Endodermal cell (in vitro differentiated cells): ENCODE measurements at regions not wholly inside any gene's neighbourhood (a gene's known extent, or its start where the extent isn't known, plus 50 kb on each side); places are given as distances from the start of the nearest gene placed in this dataset.

Source experiments
- DNase-seq: peaks from one replicate; pipeline ENCODE4 v3.0.0-alpha.2; 2017
- H3K27ac ChIP-seq: 2 replicates; pipeline ENCODE4 v1.5.1; 2013; ENCODE audit warnings: mild to moderate bottlenecking, low read depth, low read length, moderate library complexity
- H3K27me3 ChIP-seq: 2 replicates; pipeline ENCODE4 v1.6.1; 2013; ENCODE audit warnings: mild to moderate bottlenecking, low read length, moderate library complexity; ENCODE audit not compliant: insufficient read depth, control insufficient read depth, poor library complexity, severe bottlenecking
- H3K36me3 ChIP-seq: 2 replicates; pipeline ENCODE4 v1.7.0; 2013; ENCODE audit warnings: mild to moderate bottlenecking, low read length, moderate library complexity; ENCODE audit not compliant: control insufficient read depth, insufficient read depth
- H3K4me1 ChIP-seq: one replicate; pipeline ENCODE4 v1.7.0; 2013; ENCODE audit warnings: low read length; ENCODE audit not compliant: control insufficient read depth, insufficient read depth
- H3K4me3 ChIP-seq: 2 replicates; pipeline ENCODE4 v1.5.1; 2013; ENCODE audit warnings: mild to moderate bottlenecking, low read length, moderate library complexity
- H3K9ac ChIP-seq: 2 replicates; pipeline ENCODE4 v1.6.1; 2013; ENCODE audit warnings: mild to moderate bottlenecking, low read length, moderate library complexity; ENCODE audit not compliant: poor library complexity, severe bottlenecking; ENCODE audit errors: extremely low read depth
- H3K9me3 ChIP-seq: 2 replicates; pipeline ENCODE4 v1.6.1; 2013; ENCODE audit warnings: mild to moderate bottlenecking, low read length, moderate library complexity; ENCODE audit not compliant: control insufficient read depth
- H3K27ac Mint-ChIP-seq: 2 replicates; pipeline ENCODE4 v1.8.0; 2020; ENCODE audit warnings: mixed read lengths
- H3K27me3 Mint-ChIP-seq: 2 replicates; pipeline ENCODE4 v1.8.0; 2021; ENCODE audit warnings: mild to moderate bottlenecking, mixed read lengths; ENCODE audit not compliant: insufficient read depth
- H3K36me3 Mint-ChIP-seq: 2 replicates; pipeline ENCODE4 v1.8.0; 2020; ENCODE audit warnings: low read depth, mixed read lengths
- H3K4me1 Mint-ChIP-seq: 2 replicates; pipeline ENCODE4 v1.8.0; 2020; ENCODE audit warnings: mixed read lengths
- H3K4me3 Mint-ChIP-seq: 2 replicates; pipeline ENCODE4 v1.8.0; 2020; ENCODE audit warnings: mild to moderate bottlenecking, moderate library complexity, mixed read lengths
- H3K9me3 Mint-ChIP-seq: 2 replicates; pipeline ENCODE4 v1.8.0; 2020; ENCODE audit warnings: mild to moderate bottlenecking, mixed read lengths
- WGBS, 2 experiments: methylation state at CpG; one replicate each; pipeline versions ENCODE4 v1.1.5 to v1.1.7; 2013; ENCODE audit warnings: missing lambda C conversion rate in 2 of 2, mixed read lengths in 1 of 2; ENCODE audit not compliant: insufficient coverage in 1 of 2, insufficient read length in 1 of 2; 5-methylcytosine and 5-hydroxymethylcytosine counted together
- TF ChIP-seq, protein P1 (sequence below): fragments of 200-600 bp; sonication (generic); conservative IDR thresholded peaks from 2 replicates; pipeline ENCODE4 v1.5.0; 2021; ENCODE audit warnings: antibody characterized with exemption, mild to moderate bottlenecking

DNA sequence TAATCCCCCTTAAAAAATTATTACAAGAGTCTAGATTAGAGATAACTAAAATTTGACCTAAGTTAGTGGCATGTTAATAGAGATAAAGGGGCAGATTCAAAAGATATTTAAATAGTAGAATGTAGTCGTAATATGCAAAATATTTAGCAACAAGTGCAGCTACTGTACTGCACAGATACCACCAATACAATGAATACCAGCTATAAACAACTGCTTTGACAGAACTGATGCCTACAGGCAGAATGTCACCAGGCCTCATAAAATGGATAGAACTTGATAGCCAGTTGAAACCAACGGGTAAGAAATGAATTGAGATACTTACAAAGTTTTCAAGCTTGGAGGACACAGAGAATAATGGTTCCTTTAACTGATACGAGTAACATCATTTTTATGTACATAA is 249.3 kb upstream of the VEPH1 start:
- no peaks in the 10 kb centered on the region for H3K36me3 ChIP-seq
- H3K27ac Mint-ChIP-seq = no peak overlapping the region
- peak overlapping the region; percentile 32 for H3K27ac ChIP-seq

DNA sequence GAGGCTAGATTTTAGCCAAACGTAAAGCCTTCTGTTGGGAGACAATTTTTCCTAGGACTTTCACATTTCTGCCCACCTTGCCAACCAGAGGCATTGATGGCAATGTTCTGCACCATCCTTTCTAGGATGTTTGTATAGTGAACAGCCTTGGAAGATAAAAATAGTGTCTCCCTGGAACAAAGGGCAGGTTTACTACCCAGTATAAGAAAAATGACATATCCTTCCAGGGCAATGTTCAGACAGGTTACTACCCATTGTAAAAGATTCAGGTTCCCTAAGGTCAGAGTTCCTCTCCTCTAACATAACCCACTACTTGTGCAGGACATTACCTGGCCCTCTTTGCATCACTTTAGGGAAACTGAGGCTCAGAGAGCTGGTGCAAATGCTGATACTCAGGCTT is 248.2 kb upstream of the VEPH1 start:
- Histone ChIP-seq H3K9ac (no peak overlapping the region), H3K4me3 (no peak overlapping the region), H3K27ac (no peak overlapping the region), H3K4me1 (no peaks in the 10 kb centered on the region), H3K27me3 (no peaks in the 10 kb centered on the region), H3K9me3 (no peaks in the 10 kb centered on the region), H3K36me3 (no peaks in the 10 kb centered on the region)
- Mint-ChIP-seq H3K36me3 (no peaks in the 10 kb centered on the region), H3K4me1 (peaks cover 13% of the 10 kb centered on the region), H3K27me3 (no peaks in the 10 kb centered on the region), H3K4me3 (no peak overlapping the region), H3K9me3 (no peaks in the 10 kb centered on the region), H3K27ac (no peak overlapping the region)
- no peak for DNase-seq
- 73 to 80% methylated on average over 1 of the region's 1 CpG for WGBS, 2 experiments
- TF ChIP-seq, protein P1, sequence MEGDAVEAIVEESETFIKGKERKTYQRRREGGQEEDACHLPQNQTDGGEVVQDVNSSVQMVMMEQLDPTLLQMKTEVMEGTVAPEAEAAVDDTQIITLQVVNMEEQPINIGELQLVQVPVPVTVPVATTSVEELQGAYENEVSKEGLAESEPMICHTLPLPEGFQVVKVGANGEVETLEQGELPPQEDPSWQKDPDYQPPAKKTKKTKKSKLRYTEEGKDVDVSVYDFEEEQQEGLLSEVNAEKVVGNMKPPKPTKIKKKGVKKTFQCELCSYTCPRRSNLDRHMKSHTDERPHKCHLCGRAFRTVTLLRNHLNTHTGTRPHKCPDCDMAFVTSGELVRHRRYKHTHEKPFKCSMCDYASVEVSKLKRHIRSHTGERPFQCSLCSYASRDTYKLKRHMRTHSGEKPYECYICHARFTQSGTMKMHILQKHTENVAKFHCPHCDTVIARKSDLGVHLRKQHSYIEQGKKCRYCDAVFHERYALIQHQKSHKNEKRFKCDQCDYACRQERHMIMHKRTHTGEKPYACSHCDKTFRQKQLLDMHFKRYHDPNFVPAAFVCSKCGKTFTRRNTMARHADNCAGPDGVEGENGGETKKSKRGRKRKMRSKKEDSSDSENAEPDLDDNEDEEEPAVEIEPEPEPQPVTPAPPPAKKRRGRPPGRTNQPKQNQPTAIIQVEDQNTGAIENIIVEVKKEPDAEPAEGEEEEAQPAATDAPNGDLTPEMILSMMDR = no peak

More for the DNA sequence above, 249.3 kb upstream of the VEPH1 start:
- H3K36me3 Mint-ChIP-seq = no peaks in the 10 kb centered on the region
- Histone ChIP-seq H3K4me1 (peaks cover 2% of the 10 kb centered on the region), H3K4me3 (no peak overlapping the region), H3K9ac (no peak overlapping the region), H3K27me3 (no peaks in the 10 kb centered on the region), H3K9me3 (no peaks in the 10 kb centered on the region)
- peaks cover 14% of the 10 kb centered on the region for H3K4me1 Mint-ChIP-seq
- TF ChIP-seq, protein P1 = no peak
- no peaks in the 10 kb centered on the region for H3K27me3 Mint-ChIP-seq
- DNase-seq = no peak
- WGBS, 2 experiments = 91 to 100% methylated on average over 2 of the region's 3 CpGs
- no peak overlapping the region for H3K4me3 Mint-ChIP-seq
- no peaks in the 10 kb centered on the region for H3K9me3 Mint-ChIP-seq

- Histone ChIP-seq H3K36me3 (no peaks in the 10 kb centered on the region), H3K4me1 (no peaks in the 10 kb centered on the region), H3K27ac (no peak overlapping the region), H3K27me3 (no peaks in the 10 kb centered on the region), H3K9ac (no peak overlapping the region), H3K4me3 (no peak overlapping the region), H3K9me3 (peaks cover 5% of the 10 kb centered on the region)
- no peak overlapping the region for H3K4me3 Mint-ChIP-seq
- no peak for DNase-seq
- TF ChIP-seq, protein P1 = no peak
- H3K27me3 Mint-ChIP-seq = no peaks in the 10 kb centered on the region
- peaks cover 19% of the 10 kb centered on the region for H3K9me3 Mint-ChIP-seq
- no peaks in the 10 kb centered on the region for H3K4me1 Mint-ChIP-seq
- no peaks in the 10 kb centered on the region for H3K36me3 Mint-ChIP-seq
- H3K27ac Mint-ChIP-seq = no peak overlapping the region
- WGBS, 2 experiments = 75 to 100% methylated on average over 1 of the region's 1 CpG
Observed at GRCh38 chr3:157746391-157746790, 243.2 kb upstream of the VEPH1 start.
